T-helper 1 cell treated with Interleukin-12 subunit alpha and Interleukin-12 subunit beta and Interleukin-4 antibody, amounts not matched to agents 30 μg/mL and 1 μg/mL, for 36 hours (primary cell): ENCODE measurements at regions not wholly inside any gene's neighbourhood (a gene's known extent, or its start where the extent isn't known, plus 50 kb on each side); places are given as distances from the start of the nearest gene placed in this dataset.
"Not testable (repeated sequence)": the region's sequence is repeated elsewhere in the genome, so short reads cannot be mapped to it uniquely, and the experiment has no call there.

ENCODE experiments used
- H3K27ac Mint-ChIP-seq: one replicate; pipeline ENCODE4 v1.8.0; 2021; ENCODE audit warnings: mild to moderate bottlenecking, mixed read lengths
- H3K27me3 Mint-ChIP-seq: one replicate; pipeline ENCODE4 v1.8.0; 2021; ENCODE audit warnings: low read depth, mixed read lengths
- H3K36me3 Mint-ChIP-seq: one replicate; pipeline ENCODE4 v1.8.0; 2021; ENCODE audit warnings: low read depth, mixed read lengths
- H3K4me1 Mint-ChIP-seq: one replicate; pipeline ENCODE4 v1.8.0; 2021; ENCODE audit warnings: low read depth, mixed read lengths
- H3K4me3 Mint-ChIP-seq: one replicate; pipeline ENCODE4 v1.8.0; 2021; ENCODE audit warnings: mild to moderate bottlenecking, moderate library complexity, mixed read lengths
- H3K9me3 Mint-ChIP-seq: one replicate; pipeline ENCODE4 v1.8.0; 2021; ENCODE audit warnings: mixed read lengths

GRCh38 chr7:153061910-153062528, 302.5 kb downstream of the ACTR3B start:
- Mint-ChIP-seq H3K4me3 (no peak overlapping the region), H3K27me3 (no peaks in the 10 kb centered on the region), H3K4me1 (no peaks in the 10 kb centered on the region), H3K9me3 (no peaks in the 10 kb centered on the region), H3K36me3 (no peaks in the 10 kb centered on the region), H3K27ac (no peak overlapping the region)

- H3K4me1 Mint-ChIP-seq: no peaks in the 10 kb centered on the region
- H3K9me3 Mint-ChIP-seq: no peaks in the 10 kb centered on the region
- H3K4me3 Mint-ChIP-seq: no peak overlapping the region
- H3K36me3 Mint-ChIP-seq: no peaks in the 10 kb centered on the region
- H3K27ac Mint-ChIP-seq: no peak overlapping the region
- H3K27me3 Mint-ChIP-seq: no peaks in the 10 kb centered on the region
These were observed 305.5 kb downstream of the ACTR3B start for GRCh38 chr7:153065051-153065450.

DNA sequence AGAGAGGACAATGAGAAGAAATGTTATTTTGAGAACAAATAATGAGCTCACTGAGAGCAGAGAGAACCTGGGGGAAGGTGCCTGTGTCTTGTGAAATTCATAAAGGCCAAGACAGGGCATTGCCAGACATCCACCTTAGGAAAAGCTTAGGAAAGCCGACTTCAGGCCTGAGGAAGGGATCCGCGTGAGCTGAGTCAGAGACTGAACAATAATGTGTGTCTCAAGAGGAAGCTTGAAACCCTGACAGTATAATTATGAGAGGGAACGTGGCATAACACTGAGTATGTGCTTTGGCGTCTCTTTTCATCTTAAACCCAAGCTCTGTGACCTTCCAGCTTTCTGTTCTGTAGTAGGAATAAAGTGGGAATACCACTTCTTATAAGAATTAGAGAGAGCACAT, 307.2 kb downstream of the ACTR3B start:
- no peak overlapping the region for H3K27ac Mint-ChIP-seq
- H3K4me1 Mint-ChIP-seq: no peaks in the 10 kb centered on the region
- H3K9me3 Mint-ChIP-seq: no peaks in the 10 kb centered on the region
- no peaks in the 10 kb centered on the region for H3K36me3 Mint-ChIP-seq
- no peak overlapping the region for H3K4me3 Mint-ChIP-seq
- H3K27me3 Mint-ChIP-seq: no peaks in the 10 kb centered on the region

- H3K4me1 Mint-ChIP-seq: no peaks in the 10 kb centered on the region
- H3K36me3 Mint-ChIP-seq: no peaks in the 10 kb centered on the region
- no peak overlapping the region for H3K27ac Mint-ChIP-seq
- H3K27me3 Mint-ChIP-seq: no peaks in the 10 kb centered on the region
- H3K4me3 Mint-ChIP-seq: no peak overlapping the region
- no peaks in the 10 kb centered on the region for H3K9me3 Mint-ChIP-seq
These were observed 310.6 kb downstream of the ACTR3B start for GRCh38 chr7:153070141-153070540.

DNA sequence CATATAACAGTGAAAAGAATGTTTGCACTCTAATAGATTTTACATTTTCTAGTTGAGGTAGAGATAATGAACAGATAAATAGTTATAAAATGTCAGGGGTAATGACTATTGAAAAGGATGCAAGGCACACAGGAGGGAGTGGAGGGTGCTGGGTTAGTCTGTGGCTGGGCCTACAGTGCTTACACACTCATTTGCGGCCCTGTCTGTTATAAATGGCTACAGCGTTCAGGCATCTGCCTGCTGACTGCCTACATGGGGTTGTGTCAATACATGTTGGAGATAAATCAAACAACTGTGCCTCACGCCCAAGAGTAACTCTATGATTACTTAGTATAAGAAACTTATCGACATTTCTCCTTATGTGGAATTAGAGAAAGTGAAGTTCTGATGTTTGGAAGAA, 313.3 kb downstream of the ACTR3B start:
- no peak overlapping the region for H3K4me3 Mint-ChIP-seq

DNA sequence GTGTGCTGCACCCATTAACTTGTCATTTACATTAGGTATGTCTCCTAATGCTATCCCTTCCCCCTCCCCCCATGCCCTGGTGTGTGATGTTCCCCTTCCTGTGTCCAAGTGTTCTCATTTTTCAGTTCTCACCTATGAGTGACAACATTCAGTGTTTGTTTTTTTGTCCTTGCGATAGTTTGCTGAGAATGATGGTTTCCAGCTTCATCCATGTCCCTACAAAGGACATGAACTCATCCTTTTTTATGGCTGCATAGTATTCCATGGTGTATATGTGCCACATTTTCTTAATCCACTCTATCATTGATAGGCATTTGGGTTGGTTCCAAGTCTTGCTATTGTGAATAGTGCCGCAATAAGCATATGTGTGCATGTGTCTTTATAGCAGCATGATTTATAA, 316.7 kb downstream of the ACTR3B start:
- not testable (repeated sequence) for H3K4me1 Mint-ChIP-seq, H3K27me3 Mint-ChIP-seq, H3K27ac Mint-ChIP-seq, H3K4me3 Mint-ChIP-seq, H3K36me3 Mint-ChIP-seq, H3K9me3 Mint-ChIP-seq

More for the DNA sequence above, 313.3 kb downstream of the ACTR3B start:
- Mint-ChIP-seq H3K4me1 (no peaks in the 10 kb centered on the region), H3K27me3 (no peaks in the 10 kb centered on the region), H3K27ac (no peak overlapping the region), H3K9me3 (peaks cover 4% of the 10 kb centered on the region), H3K36me3 (no peaks in the 10 kb centered on the region)

GRCh38 chr7:153081496-153081895, 321.9 kb downstream of the ACTR3B start:
- no peaks in the 10 kb centered on the region for H3K36me3 Mint-ChIP-seq
- H3K4me3 Mint-ChIP-seq: no peak overlapping the region
- no peak overlapping the region for H3K27ac Mint-ChIP-seq
- no peaks in the 10 kb centered on the region for H3K27me3 Mint-ChIP-seq
- no peaks in the 10 kb centered on the region for H3K4me1 Mint-ChIP-seq
- H3K9me3 Mint-ChIP-seq: peaks cover 4% of the 10 kb centered on the region

DNA sequence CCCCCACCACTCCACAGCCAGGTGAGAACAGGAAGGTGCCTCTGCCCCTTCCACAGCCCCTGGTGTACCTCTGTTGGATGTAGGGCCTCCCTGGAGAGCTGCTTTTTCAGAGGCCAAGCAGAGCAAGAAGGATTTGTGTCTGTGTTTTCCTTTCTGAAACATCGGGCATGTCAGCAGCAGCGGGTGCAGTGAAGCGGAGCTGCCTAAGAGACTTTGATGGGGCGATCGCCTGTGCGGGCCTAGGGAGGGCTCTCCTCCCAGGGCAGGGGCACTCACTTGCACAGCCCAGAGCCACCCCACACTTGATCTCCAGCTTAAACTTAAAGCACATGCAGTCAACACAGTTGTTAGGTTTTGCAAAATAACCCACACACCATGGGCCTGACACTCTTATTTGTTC, 324.7 kb downstream of the ACTR3B start:
- H3K4me3 Mint-ChIP-seq: no peak overlapping the region
- no peaks in the 10 kb centered on the region for H3K27me3 Mint-ChIP-seq

GRCh38 chr7:153087498-153087897, 327.9 kb downstream of the ACTR3B start:
- Mint-ChIP-seq H3K4me1 (no peaks in the 10 kb centered on the region), H3K4me3 (no peak overlapping the region), H3K27ac (no peak overlapping the region), H3K36me3 (no peaks in the 10 kb centered on the region), H3K27me3 (no peaks in the 10 kb centered on the region), H3K9me3 (no peaks in the 10 kb centered on the region)

More for the DNA sequence above, 324.7 kb downstream of the ACTR3B start:
- H3K4me1 Mint-ChIP-seq: no peaks in the 10 kb centered on the region
- H3K9me3 Mint-ChIP-seq: no peaks in the 10 kb centered on the region
- H3K27ac Mint-ChIP-seq: no peak overlapping the region
- H3K36me3 Mint-ChIP-seq: no peaks in the 10 kb centered on the region

- no peak overlapping the region for H3K4me3 Mint-ChIP-seq
- H3K9me3 Mint-ChIP-seq: no peaks in the 10 kb centered on the region
- H3K4me1 Mint-ChIP-seq: no peaks in the 10 kb centered on the region
- no peak overlapping the region for H3K27ac Mint-ChIP-seq
- H3K36me3 Mint-ChIP-seq: no peaks in the 10 kb centered on the region
- H3K27me3 Mint-ChIP-seq: no peaks in the 10 kb centered on the region
These were observed 329.0 kb downstream of the ACTR3B start for GRCh38 chr7:153088601-153089000.

GRCh38 chr7:153090209-153090608, 330.7 kb downstream of the ACTR3B start:
- no peak overlapping the region for H3K27ac Mint-ChIP-seq
- no peaks in the 10 kb centered on the region for H3K27me3 Mint-ChIP-seq
- peaks cover 7% of the 10 kb centered on the region for H3K9me3 Mint-ChIP-seq
- H3K4me1 Mint-ChIP-seq: no peaks in the 10 kb centered on the region
- H3K4me3 Mint-ChIP-seq: no peak overlapping the region
- no peaks in the 10 kb centered on the region for H3K36me3 Mint-ChIP-seq

DNA sequence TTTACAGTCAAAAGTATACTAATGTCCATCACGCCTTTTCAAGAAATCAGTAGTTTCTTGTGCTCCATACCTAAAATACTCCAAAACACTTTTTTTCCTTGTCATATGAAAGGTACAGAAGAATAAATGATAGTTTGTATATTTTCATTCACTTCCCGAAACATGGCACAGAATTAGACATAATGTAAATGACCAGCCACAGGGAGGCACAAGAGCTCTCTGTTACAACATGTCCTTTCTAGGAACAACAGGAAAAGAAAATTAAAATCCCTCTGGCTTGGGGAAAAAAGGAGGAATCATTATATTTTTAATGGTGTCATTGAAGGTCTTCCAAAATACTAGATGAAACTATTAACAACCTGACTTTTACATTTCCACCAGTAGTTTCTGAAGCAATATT, 331.2 kb downstream of the ACTR3B start:
- Mint-ChIP-seq H3K4me1 (no peaks in the 10 kb centered on the region), H3K36me3 (no peaks in the 10 kb centered on the region), H3K27me3 (no peaks in the 10 kb centered on the region), H3K4me3 (no peak overlapping the region), H3K9me3 (peaks cover 7% of the 10 kb centered on the region), H3K27ac (no peak overlapping the region)

- no peak overlapping the region for H3K4me3 Mint-ChIP-seq
- H3K36me3 Mint-ChIP-seq: no peaks in the 10 kb centered on the region
- no peaks in the 10 kb centered on the region for H3K27me3 Mint-ChIP-seq
- H3K9me3 Mint-ChIP-seq: peaks cover 7% of the 10 kb centered on the region
- no peaks in the 10 kb centered on the region for H3K4me1 Mint-ChIP-seq
- no peak overlapping the region for H3K27ac Mint-ChIP-seq
These were observed 331.9 kb downstream of the ACTR3B start for GRCh38 chr7:153091477-153091876.

DNA sequence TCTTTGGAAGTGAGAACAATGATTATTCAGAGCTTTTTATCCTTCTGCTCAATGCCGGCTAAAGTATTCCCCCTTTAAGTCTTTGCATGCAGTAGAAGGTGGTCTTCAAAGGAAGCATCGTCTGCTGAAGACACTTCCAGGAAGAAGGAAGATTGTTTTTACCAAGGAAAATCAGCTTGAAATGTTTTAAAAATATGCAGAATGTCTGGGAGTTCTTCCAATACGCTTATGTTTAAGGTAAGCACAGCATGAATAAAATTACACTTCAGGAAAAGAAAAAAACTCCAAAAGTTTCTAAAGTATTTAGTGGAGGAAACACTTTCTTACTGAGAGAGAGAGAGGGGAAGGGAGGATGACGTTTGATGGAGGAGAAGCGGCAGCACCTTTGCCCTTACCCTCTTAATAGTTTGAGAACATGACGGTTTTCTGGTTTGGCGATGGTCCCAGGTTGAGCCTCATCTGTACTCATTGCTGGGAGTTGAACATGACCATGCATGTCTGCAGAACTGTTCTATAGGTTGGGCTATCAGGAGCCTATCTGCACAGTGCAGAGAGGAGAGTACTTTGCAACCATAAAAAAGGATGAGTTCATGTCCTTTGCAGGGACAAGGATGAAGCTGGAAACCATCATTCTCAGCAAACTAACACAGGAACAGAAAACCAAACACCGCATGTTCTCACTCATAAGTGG, 338.1 kb downstream of the ACTR3B start:
- Mint-ChIP-seq H3K36me3 (no peaks in the 10 kb centered on the region), H3K27me3 (no peaks in the 10 kb centered on the region), H3K4me3 (no peak overlapping the region), H3K27ac (no peak overlapping the region), H3K4me1 (no peaks in the 10 kb centered on the region), H3K9me3 (peaks cover 7% of the 10 kb centered on the region)

DNA sequence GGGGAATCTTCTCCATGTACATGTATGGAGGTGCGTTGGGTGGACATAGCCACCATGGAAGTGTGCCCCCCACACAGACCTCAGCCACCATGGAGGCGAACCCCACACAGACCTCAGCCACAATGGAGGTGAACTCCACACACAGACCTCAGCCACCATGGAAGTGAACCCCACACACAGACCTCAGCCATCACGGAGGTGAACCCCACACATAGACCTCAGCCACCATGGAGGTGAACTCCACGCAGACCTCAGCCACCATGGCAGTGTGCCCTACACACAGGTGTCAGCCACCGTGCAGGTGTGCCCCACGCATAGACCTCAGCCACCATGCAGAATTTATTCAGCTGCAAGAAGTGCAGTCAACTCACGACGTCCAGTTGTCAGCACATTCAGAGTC, 339.7 kb downstream of the ACTR3B start:
- no peaks in the 10 kb centered on the region for H3K27me3 Mint-ChIP-seq
- no peaks in the 10 kb centered on the region for H3K4me1 Mint-ChIP-seq
- no peaks in the 10 kb centered on the region for H3K36me3 Mint-ChIP-seq
- H3K9me3 Mint-ChIP-seq: peaks cover 7% of the 10 kb centered on the region
- H3K4me3 Mint-ChIP-seq: no peak overlapping the region
- H3K27ac Mint-ChIP-seq: no peak overlapping the region
